HS-27A (cell line): ENCODE measurements at regions not wholly inside any gene's neighbourhood (a gene's known extent, or its start where the extent isn't known, plus 50 kb on each side); places are given as distances from the start of the nearest gene placed in this dataset.
A peak's percentile ranks its signal among the peaks of the same experiment; 100 is the strongest.

ENCODE experiments used
- DNase-seq: peaks from one replicate; pipeline ENCODE4 v3.0.0-alpha.2; 2012; ENCODE audit warnings: low read depth, missing footprints

- DNase-seq: no peak
Observed at GRCh38 chr18:25962919-25963318, 127.5 kb downstream of the SS18 start.

DNA sequence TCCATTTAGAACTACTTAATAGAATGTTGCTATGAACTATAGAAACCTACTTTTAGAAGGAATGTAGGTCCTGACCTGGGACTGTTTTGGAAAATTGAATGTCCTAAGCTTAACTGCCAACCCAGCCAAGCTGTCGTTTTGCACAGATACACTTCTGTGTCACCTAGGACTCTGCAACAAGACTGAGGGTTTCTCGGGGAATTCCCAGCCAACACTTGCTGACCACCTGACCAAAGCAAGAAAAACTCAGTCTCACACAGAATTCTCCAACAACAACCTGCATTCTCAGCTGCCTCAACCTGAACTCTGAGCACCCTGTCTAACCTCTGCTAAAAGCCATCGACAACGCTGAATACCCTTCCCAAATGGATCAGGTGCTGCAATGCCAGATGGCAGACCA lies 128.2 kb downstream of the SS18 start:
- DNase-seq: no peak

- DNase-seq: no peak
Observed at GRCh38 chr18:25957017-25957416, 133.4 kb downstream of the SS18 start.

DNA sequence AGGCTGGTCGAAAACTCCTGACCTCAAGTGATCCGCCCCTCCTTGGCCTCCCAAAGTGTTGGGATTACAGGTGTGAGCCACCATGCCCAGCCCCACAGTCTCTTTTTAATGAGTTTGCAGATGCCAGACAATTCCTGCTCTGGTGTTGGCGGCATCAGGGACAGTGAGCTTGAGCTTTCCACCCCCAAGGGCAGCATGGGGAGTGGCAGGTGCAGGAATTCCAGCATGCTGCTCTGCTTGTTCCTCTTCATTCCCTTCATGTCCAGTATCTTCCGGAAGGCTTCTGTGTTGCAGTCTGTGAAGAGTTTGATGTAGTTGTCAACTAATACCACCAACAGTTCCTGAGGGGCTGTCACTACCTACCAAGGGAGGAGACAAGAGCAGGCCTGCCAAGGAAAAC lies 137.3 kb downstream of the SS18 start:
- no peak for DNase-seq

DNA sequence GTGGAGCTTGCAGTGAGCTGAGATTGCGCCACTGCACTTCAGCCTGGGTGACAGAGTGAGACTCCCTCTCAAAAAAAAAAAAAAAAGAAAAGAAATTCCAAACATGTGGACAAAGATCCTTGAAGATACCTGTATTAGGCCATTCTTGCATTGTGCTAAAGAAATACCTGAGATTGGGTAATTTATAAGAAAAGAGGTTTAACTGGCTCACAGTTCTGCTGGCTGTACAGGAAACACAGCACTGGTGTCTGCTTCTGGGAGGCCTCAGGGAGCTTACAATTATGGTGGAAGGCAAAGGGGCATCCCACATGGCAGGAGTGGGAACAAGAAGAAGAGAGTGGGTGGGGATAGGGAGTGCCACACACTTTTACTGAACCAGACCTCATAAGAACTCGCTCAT lies 140.1 kb downstream of the SS18 start:
- no peak for DNase-seq

GRCh38 chr18:25946540-25946939 lies 143.9 kb downstream of the SS18 start:
- DNase-seq: no peak

GRCh38 chr18:25935356-25935755 lies 155.1 kb downstream of the SS18 start:
- no peak for DNase-seq

DNA sequence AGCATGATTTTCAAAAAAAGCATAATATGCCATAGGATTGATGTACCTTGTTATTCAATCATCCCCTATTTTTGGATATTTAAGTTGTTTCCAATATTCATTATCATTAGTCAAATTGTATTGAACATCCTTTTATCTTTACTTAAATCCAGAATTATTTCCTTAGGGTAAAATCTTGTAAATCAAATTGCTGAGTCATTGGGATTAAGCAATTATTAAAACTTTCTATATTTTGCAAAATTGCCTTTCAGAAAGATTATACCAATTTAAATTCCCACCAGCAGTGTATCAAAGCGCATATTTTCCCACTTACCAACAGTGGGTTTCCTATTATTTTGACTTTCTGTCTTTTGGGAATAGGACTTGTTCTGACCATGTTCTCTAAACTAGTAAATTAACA lies 159.3 kb downstream of the SS18 start:
- DNase-seq: no peak

- no peak for DNase-seq
Observed at GRCh38 chr18:25929787-25930186, 160.6 kb downstream of the SS18 start.

DNA sequence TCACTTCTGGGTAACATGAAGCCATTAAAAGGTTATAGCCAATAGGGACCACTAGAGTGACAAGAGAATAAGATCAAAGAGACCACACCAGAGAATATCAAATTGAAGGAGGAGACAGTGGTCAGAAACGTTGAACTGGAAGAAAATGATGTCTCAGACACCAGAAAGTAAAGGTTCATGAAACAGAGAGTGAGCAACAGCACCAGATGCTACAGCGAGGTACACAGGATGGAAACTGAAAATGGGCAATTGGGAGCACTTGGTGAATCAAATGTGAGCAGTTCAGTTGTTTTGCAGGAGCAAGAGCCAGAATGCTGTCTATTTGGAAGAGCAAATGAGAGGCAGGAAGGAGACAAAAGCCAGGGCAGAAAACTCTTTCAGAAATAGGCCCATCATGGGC lies 162.6 kb downstream of the SS18 start:
- DNase-seq: no peak

DNA sequence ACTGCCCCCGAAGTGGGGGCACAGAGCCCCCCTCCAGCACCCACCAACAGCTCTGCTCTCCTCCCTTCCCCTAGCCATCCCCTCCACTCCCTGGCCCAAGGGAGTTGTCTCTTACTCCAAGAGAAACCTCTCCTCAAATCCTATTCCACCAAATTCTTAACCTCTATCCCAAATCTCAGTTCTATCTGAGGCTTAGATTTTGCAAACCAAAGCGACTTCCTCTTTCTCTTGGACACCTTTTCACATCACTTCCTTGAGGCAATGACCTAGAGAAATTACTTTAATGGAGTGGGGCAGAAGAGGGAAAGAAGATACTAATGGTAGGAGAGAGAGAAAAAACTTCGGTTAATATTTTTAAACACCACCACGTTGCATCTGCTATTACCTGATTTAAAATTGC lies 167.2 kb downstream of the SS18 start:
- DNase-seq: no peak

GRCh38 chr18:25921677-25922421 lies 168.6 kb downstream of the SS18 start:
- peak; percentile 45 for DNase-seq

GRCh38 chr18:25915907-25916306 lies 174.5 kb downstream of the SS18 start:
- DNase-seq: no peak

DNA sequence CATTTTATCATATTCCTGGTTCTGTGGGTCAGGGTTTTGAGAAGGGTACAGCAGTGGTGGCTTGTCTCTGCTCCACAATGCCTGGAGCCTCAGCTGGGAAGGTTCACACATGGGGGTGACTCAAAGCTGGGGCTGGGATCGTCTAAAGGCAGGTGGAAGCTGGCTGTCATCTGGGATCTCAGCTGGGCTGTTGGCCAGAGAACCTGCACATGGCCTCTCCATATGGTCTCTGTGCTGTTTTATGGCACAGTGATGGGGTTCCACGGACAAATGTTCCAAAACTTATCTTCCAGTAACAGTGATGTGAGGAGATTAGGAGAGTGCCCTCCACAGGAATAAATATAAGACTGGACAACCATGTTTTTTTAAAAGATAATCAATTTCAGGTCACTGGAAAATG lies 191.4 kb downstream of the SS18 start:
- DNase-seq: no peak

DNA sequence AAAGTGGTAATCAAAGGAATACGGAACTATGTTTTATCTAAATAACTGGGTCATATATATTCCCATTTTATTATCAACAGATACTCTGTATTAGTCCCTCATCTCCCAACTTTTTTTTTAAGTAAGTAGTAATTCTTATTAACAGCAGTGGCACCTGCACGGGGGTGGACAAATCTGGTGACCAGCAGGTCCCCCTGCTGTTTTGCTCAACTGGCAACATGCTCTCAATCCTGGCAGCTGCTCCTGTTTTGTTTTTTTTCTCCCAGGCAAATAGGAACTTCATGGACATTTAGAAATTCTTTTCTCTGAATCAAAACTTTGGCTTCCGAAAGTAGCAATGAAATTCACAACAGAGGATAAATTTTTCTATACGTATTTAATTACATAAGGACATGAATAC lies 193.5 kb downstream of the SS18 start:
- DNase-seq: no peak

- DNase-seq: peak; percentile 17
Observed at GRCh38 chr18:25896178-25896780, 194.1 kb downstream of the SS18 start.

DNA sequence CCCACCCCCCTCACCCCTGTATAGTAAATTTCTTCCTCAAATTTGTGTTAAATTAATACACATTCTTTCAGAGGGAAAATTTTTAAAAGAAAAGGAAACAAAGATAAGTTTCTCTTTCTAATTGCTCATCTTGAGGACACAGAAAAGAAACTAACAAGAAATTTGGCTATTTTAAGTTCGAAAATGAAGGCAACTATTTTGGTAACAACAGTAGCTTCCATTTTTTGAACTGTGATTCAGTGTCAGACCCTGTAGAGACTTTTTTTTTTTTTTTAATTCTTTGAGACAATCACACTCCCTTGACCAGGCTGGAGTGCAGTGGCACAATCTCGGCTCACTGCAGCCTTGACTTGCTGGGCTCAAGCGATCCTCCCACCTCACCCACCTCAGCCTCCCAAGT lies 194.9 kb downstream of the SS18 start:
- no peak for DNase-seq

- no peak for DNase-seq
Observed at GRCh38 chr18:25886283-25886682, 204.1 kb downstream of the SS18 start.

DNA sequence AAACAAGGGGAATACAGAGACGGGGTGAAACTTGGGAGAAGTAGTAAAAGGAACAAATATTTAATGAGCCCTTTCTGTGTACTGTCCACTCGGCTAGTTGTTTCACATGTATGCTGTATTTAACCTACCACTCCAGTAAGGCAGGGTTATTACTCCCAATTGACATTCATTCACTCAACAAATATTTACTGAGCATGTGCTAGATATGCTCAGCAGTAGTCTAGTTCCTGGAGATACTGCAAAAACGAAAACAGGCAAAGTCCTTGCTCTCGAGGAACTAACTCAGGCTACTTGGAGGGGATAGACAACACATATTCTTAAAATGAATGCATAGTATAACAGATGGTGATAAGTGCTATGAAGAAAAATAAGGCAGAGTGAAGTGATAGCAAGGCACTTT lies 207.3 kb downstream of the SS18 start:
- no peak for DNase-seq

DNA sequence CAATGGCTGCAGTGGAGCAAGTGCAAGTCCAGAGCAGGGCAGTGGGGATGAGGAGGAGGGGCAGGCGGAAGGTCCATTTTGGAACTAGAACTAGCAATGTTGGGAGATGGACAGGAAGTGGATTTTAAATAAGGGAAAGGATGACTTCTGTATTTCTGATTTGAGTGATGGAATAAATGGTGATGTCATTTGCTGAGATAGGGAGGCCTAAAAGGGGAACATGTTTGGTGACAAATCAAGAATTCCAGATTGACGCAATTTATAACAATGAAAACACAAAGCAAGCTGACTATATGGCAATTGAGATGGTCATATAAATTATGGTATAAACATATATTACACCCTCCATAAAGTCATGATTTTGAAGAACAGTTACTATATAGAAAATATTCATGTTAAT lies 209.3 kb downstream of the SS18 start:
- no peak for DNase-seq

GRCh38 chr18:25880441-25880840 lies 210.0 kb downstream of the SS18 start:
- no peak for DNase-seq

GRCh38 chr18:25876330-25876948 lies 214.0 kb downstream of the SS18 start:
- no peak for DNase-seq

DNA sequence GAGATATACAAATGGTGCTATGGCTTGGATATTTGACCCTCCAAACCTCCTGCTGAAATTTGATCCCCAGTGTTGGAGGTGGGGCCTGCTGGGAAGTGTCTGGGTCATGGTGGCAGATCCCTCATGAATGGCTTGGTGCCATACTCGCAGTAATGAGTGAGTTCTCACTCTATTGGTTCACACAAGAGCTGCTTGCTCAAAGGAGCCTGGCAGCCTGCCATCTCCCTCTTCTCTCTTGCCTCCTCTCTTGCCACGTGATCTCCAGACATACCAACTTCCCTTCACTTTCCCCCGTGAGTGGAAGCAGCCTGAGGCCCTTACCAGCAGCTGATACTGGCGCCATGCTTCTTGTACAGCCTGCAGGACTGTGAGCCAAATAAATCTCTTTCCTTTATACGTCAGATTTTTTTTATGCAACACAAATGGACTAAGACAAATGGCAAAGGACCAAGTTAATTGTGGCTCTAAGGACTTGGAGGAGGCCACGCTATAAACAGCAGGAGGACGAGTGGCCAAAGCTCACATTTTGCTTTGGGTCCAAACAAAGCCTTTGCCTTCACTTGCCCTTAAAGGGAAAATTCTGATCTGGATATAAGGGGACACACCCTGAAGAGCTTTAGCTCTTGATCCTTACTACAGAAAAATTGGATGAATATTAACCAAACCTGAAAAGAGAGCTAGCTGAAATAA lies 214.7 kb downstream of the SS18 start:
- DNase-seq: no peak
